NB4 (cell line): ENCODE measurements at regions not wholly inside any gene's neighbourhood (a gene's known extent, or its start where the extent isn't known, plus 50 kb on each side); places are given as distances from the start of the nearest gene placed in this dataset.

Experiments used
- DNase-seq: peaks from one replicate; pipeline ENCODE4 v3.0.0; 2010; ENCODE audit warnings: low read depth
- H3K4me3 ChIP-seq: one replicate; pipeline ENCODE4 v1.5.1; 2011; ENCODE audit warnings: mild to moderate bottlenecking, low read depth, low read length, moderate library complexity
- CTCF ChIP-seq: IDR thresholded peaks from one replicate; pipeline ENCODE4 v1.5.1; 2012; ENCODE audit warnings: low read depth, low read length
- MAX ChIP-seq: IDR thresholded peaks from 2 replicates; pipeline ENCODE4 v1.6.1; 2011; ENCODE audit warnings: low read depth, low read length
- MYC ChIP-seq: IDR thresholded peaks from 2 replicates; pipeline ENCODE4 v1.6.1; 2011; ENCODE audit warnings: low read depth, low read length
- POLR2A ChIP-seq: IDR thresholded peaks from 2 replicates; pipeline ENCODE4 v1.6.1; 2011; ENCODE audit warnings: mild to moderate bottlenecking; ENCODE audit not compliant: insufficient read length; ENCODE audit errors: extremely low read depth

GRCh38 chr6:144696610-144697368, 411.7 kb downstream of the UTRN start:
- TF ChIP-seq MYC = no peak
- TF ChIP-seq CTCF = no peak
- TF ChIP-seq POLR2A = no peak
- TF ChIP-seq MAX = no peak
- no peak overlapping the region for H3K4me3 ChIP-seq
- no peak for DNase-seq

GRCh38 chr6:144697369-144697760, 412.2 kb downstream of the UTRN start:
- no peak for DNase-seq
- H3K4me3 ChIP-seq = no peak overlapping the region
- TF ChIP-seq MYC (no peak), MAX (no peak), POLR2A (no peak), CTCF (no peak)

GRCh38 chr6:144697801-144698200, 412.7 kb downstream of the UTRN start:
- no peak for TF ChIP-seq MAX
- TF ChIP-seq CTCF = no peak
- no peak for TF ChIP-seq MYC
- TF ChIP-seq POLR2A = no peak
- H3K4me3 ChIP-seq = no peak overlapping the region
- no peak for DNase-seq

- DNase-seq = no peak
- TF ChIP-seq CTCF = no peak
- TF ChIP-seq MYC = no peak
- TF ChIP-seq POLR2A = no peak
- no peak for TF ChIP-seq MAX
- H3K4me3 ChIP-seq = no peak overlapping the region
Measured at GRCh38 chr6:144702781-144703180, 417.6 kb downstream of the UTRN start.

GRCh38 chr6:144710207-144710606, 425.1 kb downstream of the UTRN start:
- DNase-seq = no peak
- H3K4me3 ChIP-seq = no peak overlapping the region
- TF ChIP-seq POLR2A (no peak), MAX (no peak), CTCF (no peak), MYC (no peak)

GRCh38 chr6:144711661-144712060, 426.5 kb downstream of the UTRN start:
- TF ChIP-seq POLR2A (no peak), CTCF (no peak), MAX (no peak), MYC (no peak)
- no peak for DNase-seq
- H3K4me3 ChIP-seq = no peak overlapping the region
